NCI-H524 (cell line): ENCODE measurements at regions not wholly inside any gene's neighbourhood (a gene's known extent, or its start where the extent isn't known, plus 50 kb on each side); places are given as distances from the start of the nearest gene placed in this dataset.

Experiments
- DNase-seq, 2 experiments: peaks; one replicate each; lab custom pipeline; 2025; lab: John Stamatoyannopoulos, UW

- no peak for DNase-seq
These were observed 61.0 kb upstream of the SLCO4A1 start for GRCh38 chr20:62581308-62581707.

- DNase-seq, result peak in 1 of 2 experiments; percentile 6
These were observed 60.5 kb upstream of the SLCO4A1 start for GRCh38 chr20:62581806-62582205.

- peak in 1 of 2 experiments; percentile 38 for DNase-seq
These were observed 58.8 kb upstream of the SLCO4A1 start for GRCh38 chr20:62583424-62583920.

GRCh38 chr20:62584671-62585460 lies 57.4 kb upstream of the SLCO4A1 start:
- peak in 1 of 2 experiments; percentile 48 for DNase-seq

- DNase-seq, result no peak
These were observed 56.8 kb upstream of the SLCO4A1 start for GRCh38 chr20:62585461-62585970.

- peak; percentile 24 to 71 for DNase-seq
These were observed 55.5 kb upstream of the SLCO4A1 start for GRCh38 chr20:62586799-62587198.

GRCh38 chr20:62587757-62588402 lies 54.4 kb upstream of the SLCO4A1 start:
- no peak for DNase-seq

- DNase-seq, result no peak
These were observed 53.7 kb upstream of the SLCO4A1 start for GRCh38 chr20:62588458-62589149.

GRCh38 chr20:62589150-62589498 lies 53.2 kb upstream of the SLCO4A1 start:
- DNase-seq, result no peak

- no peak for DNase-seq
These were observed 52.6 kb upstream of the SLCO4A1 start for GRCh38 chr20:62589720-62590119.

GRCh38 chr20:62590309-62591121 lies 51.8 kb upstream of the SLCO4A1 start:
- no peak for DNase-seq

GRCh38 chr20:62591122-62591468 lies 51.2 kb upstream of the SLCO4A1 start:
- DNase-seq, result no peak

- no peak for DNase-seq
These were observed 50.7 kb upstream of the SLCO4A1 start for GRCh38 chr20:62591591-62591990.
